ENCODE measurements at regions not wholly inside any gene's neighbourhood (a gene's known extent, or its start where the extent isn't known, plus 50 kb on each side); places are given as distances from the start of the nearest gene placed in this dataset.
"Not testable (repeated sequence)": the region's sequence is repeated elsewhere in the genome, so short reads cannot be mapped to it uniquely, and the experiment has no call there.

DNA sequence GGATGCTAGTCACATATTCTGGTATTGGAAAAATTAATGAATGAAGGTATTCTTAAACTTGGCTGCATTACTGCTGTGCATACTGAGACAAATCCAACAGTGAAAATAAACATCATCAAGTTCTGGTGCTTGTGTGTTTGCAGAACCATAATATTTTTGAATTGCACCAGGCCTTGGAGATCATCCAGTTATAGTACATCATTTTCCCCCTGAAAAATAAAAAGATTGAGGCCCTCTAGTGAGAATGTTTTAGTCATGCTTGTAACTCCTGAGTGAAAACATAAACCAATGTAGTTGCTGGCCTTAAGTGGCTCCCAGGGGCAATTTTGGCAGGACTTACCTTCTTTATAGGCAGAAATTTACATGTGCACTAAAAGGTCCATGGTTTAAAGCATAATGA lies 218.8 kb upstream of the TMEM229A start:
- H3K4me1 Mint-ChIP-seq (ENCODE audit: unreplicated experiment): no peaks in the 10 kb centered on the region
- DNase-seq (ENCODE audit: extremely low spot score, unreplicated experiment): no peak
- no peaks in the 10 kb centered on the region for H3K36me3 Mint-ChIP-seq
- H3K4me3 Mint-ChIP-seq: no peak overlapping the region
- peaks cover 3% of the 10 kb centered on the region for H3K27me3 Mint-ChIP-seq
- peaks cover 8% of the 10 kb centered on the region for H3K9me3 Mint-ChIP-seq
- H3K27ac Mint-ChIP-seq: no peak overlapping the region
- TF ChIP-seq, protein P1, sequence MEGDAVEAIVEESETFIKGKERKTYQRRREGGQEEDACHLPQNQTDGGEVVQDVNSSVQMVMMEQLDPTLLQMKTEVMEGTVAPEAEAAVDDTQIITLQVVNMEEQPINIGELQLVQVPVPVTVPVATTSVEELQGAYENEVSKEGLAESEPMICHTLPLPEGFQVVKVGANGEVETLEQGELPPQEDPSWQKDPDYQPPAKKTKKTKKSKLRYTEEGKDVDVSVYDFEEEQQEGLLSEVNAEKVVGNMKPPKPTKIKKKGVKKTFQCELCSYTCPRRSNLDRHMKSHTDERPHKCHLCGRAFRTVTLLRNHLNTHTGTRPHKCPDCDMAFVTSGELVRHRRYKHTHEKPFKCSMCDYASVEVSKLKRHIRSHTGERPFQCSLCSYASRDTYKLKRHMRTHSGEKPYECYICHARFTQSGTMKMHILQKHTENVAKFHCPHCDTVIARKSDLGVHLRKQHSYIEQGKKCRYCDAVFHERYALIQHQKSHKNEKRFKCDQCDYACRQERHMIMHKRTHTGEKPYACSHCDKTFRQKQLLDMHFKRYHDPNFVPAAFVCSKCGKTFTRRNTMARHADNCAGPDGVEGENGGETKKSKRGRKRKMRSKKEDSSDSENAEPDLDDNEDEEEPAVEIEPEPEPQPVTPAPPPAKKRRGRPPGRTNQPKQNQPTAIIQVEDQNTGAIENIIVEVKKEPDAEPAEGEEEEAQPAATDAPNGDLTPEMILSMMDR (conservative IDR thresholded peaks at IDR 0.05): no peak

DNA sequence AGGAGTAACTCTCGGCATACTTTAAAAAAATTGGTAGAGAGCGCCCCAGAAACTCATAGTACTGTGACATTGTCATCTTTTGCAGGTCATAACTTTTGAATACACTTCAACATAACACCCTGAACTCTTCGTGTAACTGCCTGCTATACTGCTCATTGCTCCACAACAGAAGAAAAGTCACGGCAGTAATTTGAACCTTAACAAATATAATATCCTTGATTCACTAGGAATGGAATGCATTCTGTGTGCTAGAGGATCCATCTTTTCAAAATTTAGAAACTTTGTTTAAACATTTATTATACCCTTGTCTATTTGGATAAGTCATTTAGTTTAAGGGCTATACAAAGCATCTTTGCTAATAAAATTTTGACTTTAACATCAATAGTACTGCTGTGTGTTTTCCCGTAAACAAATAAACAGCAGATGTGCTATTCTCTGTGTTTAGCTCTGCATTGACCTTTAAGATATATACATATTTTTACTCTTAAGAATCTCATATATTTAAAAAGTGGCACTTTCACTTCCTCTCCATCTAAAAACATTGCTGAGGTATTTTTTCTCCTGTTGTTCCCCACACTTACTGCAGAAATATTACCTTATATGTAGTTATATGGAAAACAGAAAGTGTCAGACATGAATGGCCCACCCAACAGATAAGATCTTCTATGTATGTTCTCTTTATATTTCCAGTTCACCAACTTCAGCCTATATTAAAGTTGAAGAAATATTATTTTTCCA lies 217.6 kb upstream of the TMEM229A start:
- Mint-ChIP-seq H3K9me3 (peaks cover 8% of the 10 kb centered on the region), H3K4me3 (no peak overlapping the region), H3K4me1 (ENCODE audit: unreplicated experiment) (no peaks in the 10 kb centered on the region), H3K27me3 (peaks cover 3% of the 10 kb centered on the region), H3K27ac (no peak overlapping the region), H3K36me3 (no peaks in the 10 kb centered on the region)
- TF ChIP-seq, protein P1 (conservative IDR thresholded peaks at IDR 0.05): no peak
- no peak for DNase-seq (ENCODE audit: extremely low spot score, unreplicated experiment)

DNA sequence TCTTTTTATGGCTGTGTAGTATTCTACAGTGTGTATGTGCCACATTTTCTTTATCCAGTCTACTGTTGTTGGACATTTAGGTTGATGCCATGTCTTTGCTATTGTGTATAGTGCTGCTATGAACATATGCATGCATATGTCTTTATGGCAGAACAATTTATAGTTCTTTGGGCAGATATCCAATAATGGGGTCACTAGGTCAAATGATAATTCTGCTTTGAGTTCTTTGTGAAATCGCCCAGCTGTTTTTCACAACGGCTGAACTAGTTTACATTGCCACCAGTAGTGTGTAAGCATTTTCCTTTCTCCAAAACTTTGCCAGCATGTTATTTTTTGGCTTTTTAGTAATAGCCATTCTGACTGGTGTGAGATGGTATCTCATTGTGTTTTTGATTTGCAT lies 214.8 kb upstream of the TMEM229A start:
- H3K4me1 Mint-ChIP-seq (ENCODE audit: unreplicated experiment): no peaks in the 10 kb centered on the region
- DNase-seq (ENCODE audit: extremely low spot score, unreplicated experiment): no peak
- no peak overlapping the region for H3K27ac Mint-ChIP-seq
- no peaks in the 10 kb centered on the region for H3K27me3 Mint-ChIP-seq
- no peaks in the 10 kb centered on the region for H3K9me3 Mint-ChIP-seq
- H3K36me3 Mint-ChIP-seq: no peaks in the 10 kb centered on the region
- H3K4me3 Mint-ChIP-seq: no peak overlapping the region
- TF ChIP-seq, protein P1 (conservative IDR thresholded peaks at IDR 0.05): no peak

DNA sequence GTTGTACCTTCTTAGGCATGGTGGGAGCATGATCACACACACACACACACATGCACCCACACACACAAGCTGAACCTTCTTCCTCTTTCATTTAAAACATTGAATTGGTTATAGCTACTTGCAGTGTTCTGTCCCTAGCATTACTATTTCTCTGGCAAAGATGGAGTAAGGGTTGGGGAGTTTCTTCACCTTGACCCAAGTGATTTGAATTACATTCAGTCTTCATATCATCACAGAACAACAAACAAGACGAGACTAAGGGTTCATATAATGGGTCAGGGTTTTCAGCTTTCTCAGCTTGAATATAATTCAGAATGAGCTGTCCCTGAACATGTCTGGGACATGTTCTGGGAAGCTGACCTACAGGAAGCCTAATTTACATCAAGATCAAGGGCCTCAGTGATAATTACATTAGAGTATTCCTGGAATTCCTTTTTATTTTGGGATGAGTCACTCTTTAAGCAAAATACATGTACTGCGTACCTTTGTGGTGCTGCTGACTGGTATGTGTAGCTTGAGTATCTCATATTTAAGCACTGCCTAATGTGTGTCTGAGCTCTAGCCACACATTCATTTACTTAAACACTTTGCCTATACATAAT lies 213.5 kb upstream of the TMEM229A start:
- Mint-ChIP-seq H3K4me1 (ENCODE audit: unreplicated experiment) (no peaks in the 10 kb centered on the region), H3K27ac (peak overlapping the region; percentile 37), H3K4me3 (no peak overlapping the region), H3K9me3 (no peaks in the 10 kb centered on the region), H3K27me3 (no peaks in the 10 kb centered on the region), H3K36me3 (no peaks in the 10 kb centered on the region)
- DNase-seq (ENCODE audit: extremely low spot score, unreplicated experiment): no peak
- TF ChIP-seq, protein P1 (conservative IDR thresholded peaks at IDR 0.05): no peak

DNA sequence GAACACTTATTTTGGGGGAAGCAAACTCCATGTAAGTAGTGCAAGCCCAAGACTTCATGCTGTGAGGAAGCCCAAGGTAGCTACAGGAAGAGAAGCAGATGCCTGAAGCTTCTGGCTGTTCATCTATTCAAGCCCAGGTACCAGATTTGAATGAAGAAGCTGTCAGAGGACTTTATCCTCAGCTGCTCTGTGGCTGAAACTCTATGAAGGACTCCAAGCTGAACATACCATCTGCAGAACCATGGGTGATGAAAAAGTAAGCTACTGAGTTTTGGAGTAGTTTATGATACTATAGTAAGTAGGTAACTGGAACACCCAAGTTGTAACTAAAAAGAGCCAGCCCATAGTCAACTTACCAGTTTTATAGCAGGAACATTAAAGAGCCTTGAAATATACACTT lies 211.6 kb upstream of the TMEM229A start:
- not testable (repeated sequence) for H3K4me1 Mint-ChIP-seq (ENCODE audit: unreplicated experiment); H3K36me3 Mint-ChIP-seq; H3K9me3 Mint-ChIP-seq; DNase-seq (ENCODE audit: extremely low spot score, unreplicated experiment); H3K4me3 Mint-ChIP-seq; H3K27ac Mint-ChIP-seq; H3K27me3 Mint-ChIP-seq

DNA sequence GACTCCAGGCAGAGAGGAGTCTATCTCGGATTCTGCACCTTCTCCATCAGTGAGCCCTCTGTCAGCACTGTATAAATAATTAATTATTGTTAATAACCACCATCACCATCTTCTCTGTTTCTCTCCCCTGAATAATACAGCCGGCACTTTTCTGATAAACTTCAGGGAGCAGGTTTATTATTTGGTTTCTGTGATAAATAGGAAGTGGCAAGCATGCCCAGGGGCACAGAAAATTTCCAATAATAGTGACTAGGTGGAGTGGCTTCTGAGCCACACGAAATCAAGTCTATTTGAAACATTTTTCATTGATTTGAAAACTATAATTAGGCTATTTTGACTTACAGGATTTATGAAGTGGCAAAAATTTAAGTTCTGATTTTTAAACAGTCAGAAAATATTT lies 186.8 kb upstream of the TMEM229A start:
- H3K27ac Mint-ChIP-seq: no peak overlapping the region
- H3K4me1 Mint-ChIP-seq (ENCODE audit: unreplicated experiment): no peaks in the 10 kb centered on the region
- no peak for DNase-seq (ENCODE audit: extremely low spot score, unreplicated experiment)
- peaks cover 17% of the 10 kb centered on the region for H3K27me3 Mint-ChIP-seq
- H3K4me3 Mint-ChIP-seq: no peak overlapping the region
- no peaks in the 10 kb centered on the region for H3K36me3 Mint-ChIP-seq
- peaks cover 14% of the 10 kb centered on the region for H3K9me3 Mint-ChIP-seq
- TF ChIP-seq, protein P1 (conservative IDR thresholded peaks at IDR 0.05): no peak
